GM18861 (cell line): ENCODE measurements at regions not wholly inside any gene's neighbourhood (a gene's known extent, or its start where the extent isn't known, plus 50 kb on each side); places are given as distances from the start of the nearest gene placed in this dataset.

Experiments
- ATAC-seq: cut with Tn5 transposase; IDR thresholded peaks from one replicate; pipeline ENCODE4 v1.9.1; 2021; ENCODE audit not compliant: unreplicated experiment

DNA sequence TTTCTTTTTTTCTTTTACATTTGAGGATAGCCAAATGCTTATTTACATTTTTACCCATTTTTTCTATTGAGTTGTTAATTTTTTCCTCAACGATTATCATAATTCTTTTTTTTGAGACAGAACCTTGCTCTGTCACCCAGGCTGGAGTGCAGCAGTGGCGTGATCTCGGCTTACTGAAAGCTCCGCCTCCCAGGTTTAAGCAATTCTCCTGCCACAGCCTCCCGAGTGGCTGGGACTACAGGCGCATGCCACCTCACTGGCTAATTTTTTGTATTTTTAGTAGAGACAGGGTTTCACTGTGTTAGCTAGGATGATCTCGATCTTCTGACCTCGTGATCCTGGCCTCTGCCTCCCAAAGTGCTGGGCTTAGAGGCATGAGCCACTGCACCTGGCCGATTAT is 208.7 kb downstream of the LIG4 start:
- no peak for ATAC-seq

DNA sequence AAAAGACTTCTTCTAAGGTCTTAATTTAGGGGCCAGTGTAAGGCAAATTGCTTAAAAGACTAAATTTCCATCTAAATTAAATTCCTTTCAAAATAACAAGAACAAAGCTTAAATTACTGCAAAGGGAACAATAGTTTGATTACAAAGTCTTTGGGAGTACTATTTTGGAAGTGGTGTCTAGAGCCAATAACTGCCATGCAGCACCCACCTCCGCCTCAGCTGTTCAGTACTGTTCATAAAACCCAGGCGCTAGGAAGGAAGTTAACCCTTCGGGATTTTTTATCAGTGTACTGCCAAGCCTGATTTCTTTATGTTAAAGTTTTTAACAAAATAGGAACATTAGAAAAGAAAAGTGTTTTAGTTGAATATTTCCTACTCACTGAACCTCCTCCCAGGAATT is 210.1 kb downstream of the LIG4 start:
- ATAC-seq: no peak

- no peak for ATAC-seq
Measured at GRCh38 chr13:108003626-108004025, 211.7 kb downstream of the LIG4 start.

- ATAC-seq: no peak
Measured at GRCh38 chr13:108000998-108001397, 214.3 kb downstream of the LIG4 start.

- no peak for ATAC-seq
Measured at GRCh38 chr13:107999751-108000150, 215.6 kb downstream of the LIG4 start.

DNA sequence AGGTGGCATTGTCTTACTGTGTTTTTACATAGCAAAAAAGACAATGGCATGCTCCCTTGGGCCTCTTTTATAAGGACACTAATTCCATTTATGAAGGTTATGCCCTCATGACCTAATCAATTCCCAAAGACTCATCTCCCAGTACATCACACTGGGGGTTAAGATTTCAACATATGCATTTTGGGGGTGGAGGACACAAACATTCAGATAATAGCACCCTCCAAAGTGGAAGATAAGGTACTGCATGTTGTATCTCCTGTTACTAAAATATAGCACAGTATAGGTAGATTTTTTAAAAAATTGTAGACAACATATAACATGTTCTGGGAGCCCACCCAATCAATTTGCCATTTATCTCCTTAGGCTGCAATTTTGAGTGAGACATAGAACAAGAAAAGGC is 221.2 kb downstream of the LIG4 start:
- ATAC-seq: no peak

DNA sequence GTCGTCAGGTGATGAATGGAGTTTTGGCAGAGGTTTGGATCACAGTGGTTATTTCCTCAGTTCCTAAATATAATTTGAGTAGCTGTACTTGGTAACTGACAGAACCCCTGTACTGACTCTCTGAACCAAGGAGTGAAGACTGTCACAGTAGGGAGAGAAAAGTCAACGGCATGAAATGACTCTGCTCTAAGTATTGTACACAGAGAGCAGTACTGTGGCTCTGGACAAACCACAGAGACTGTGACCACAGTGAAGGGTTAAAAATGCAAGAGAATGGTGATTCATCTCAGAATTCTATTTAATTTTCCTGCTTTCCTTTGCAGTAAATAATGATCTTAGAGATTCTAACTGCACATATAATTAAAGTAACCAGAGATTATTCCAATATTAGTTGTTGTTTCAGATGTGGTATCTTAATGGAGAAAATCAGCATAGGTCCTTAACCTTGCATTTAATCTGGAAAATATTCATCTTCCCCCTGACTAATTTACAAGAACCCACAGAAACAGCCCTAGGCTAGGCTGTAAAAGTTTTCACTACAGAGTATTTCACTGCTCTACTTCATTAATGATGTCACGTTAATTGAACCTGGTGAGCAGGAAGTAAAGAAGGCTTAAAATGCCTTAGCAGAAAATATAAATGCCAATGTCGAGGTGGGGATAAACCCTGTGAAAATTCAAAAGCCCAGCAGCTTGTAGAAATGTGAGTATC is 221.9 kb downstream of the LIG4 start:
- ATAC-seq: no peak

DNA sequence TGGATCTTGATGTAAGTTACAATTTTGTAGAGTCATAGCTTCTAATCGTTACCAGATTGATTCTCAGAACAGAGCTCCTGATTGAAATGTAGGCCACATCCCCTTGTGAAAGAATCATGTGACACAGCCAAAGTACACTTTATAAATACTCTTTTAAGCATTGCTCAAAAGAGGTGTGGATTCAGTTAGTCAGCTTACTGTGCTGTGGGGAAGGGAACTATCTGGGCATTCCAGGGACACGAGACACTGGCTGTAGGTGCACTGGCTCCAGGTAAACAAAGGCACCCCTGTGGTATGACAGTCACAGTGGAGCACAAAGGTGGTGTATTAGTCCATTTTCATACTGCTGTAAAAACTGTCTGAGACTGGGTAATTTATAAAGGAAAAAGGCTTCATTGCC is 222.8 kb downstream of the LIG4 start:
- ATAC-seq: no peak

- no peak for ATAC-seq
Measured at GRCh38 chr13:107977071-107977574, 238.2 kb downstream of the LIG4 start.

DNA sequence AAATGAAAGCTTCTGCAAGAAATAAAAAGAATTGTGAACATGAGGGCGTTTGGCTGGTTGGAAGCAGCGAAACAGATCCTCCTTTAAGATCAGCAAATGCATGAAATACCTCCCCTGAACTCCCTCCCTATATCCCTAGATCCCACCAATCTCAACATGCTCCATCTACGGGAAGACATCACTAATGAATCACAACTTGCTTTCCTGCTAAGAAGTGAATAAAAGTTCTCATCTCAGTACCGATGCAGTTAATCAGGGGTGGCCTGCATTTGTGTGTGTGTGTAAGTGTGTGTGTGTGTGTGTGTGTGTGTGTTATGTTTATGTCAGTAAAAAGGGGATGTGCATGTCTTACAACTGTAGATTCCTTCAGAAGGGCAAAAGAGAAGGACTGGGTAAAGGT is 238.7 kb downstream of the LIG4 start:
- no peak for ATAC-seq

DNA sequence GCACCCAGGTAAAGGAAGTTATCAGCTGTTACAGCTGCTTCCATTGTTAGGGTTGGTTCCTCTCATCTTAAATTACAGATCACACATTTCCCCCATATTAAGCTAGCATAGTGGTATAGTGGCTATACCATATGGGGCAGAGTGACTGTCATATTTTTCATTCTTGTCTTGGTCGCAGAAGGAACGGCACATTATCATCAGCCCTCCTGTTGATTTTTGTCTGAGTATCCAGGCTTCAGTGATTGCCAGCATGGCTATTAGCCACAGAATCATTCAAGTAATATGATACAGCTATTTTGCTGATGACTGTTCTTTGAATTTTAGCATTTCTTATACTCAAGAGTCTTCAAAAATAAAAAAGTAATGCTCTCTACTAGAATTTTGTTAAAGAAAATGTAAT is 240.9 kb downstream of the LIG4 start:
- ATAC-seq: no peak

GRCh38 chr13:107969546-107969945 is 245.8 kb downstream of the LIG4 start:
- ATAC-seq: no peak

DNA sequence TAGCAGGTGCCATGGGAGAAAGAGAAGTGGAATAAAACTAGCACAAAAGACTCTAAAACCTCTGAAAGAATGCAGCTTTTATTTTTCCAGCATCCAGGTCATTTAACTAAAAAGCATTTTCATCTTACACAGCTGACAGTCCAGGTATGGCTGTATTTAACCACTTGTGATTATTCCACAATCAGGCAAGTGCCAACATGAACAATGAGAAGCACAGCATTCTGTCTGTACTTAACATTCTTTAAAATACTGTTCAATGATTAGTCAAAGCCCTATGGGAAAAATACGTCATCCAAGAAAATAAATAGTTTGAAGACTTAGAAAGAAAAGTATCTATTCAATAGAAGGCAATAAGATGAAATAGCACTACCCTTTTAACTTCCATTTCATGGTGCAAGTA is 246.9 kb downstream of the LIG4 start:
- no peak for ATAC-seq

GRCh38 chr13:107964395-107964794 is 250.9 kb downstream of the LIG4 start:
- ATAC-seq: no peak

GRCh38 chr13:107961849-107962608 is 253.3 kb downstream of the LIG4 start:
- no peak for ATAC-seq

DNA sequence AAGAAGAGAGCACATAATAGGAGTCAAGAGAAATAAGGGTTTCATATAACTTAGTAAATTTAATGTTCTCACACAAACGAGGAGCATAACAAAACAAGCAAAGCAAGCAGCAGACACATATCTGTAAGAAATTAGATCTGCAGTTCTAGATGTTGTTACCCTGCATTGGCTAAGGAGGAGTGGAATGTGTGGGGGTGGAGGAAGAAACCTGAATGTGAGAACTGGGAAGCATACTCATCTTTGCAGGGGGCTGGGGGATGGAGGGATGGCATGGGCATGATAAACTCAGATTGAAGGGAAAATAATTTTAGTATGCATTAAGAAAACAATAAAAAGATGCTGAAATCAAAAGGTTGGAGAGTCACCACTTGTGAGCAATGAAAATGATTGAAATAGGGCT is 255.0 kb downstream of the LIG4 start:
- ATAC-seq: no peak

DNA sequence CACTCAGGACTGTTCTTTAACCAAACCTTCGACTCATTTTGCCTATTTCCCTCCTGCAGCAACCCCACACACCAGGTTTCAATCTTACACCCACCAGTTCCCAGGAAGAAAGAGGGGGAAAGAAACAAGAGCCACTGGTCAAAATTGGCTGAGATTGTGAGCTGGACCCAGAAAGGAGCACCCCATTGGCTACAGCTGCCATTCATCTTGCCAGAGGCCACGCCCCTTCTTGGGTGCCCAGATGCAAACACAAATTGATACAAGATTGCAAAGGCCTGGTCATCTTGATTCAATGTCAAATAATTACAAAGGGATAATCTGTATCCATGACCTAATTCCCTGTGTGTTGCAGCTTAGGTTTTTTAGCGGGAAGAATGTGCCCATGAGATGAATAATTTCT is 258.4 kb downstream of the LIG4 start:
- ATAC-seq: no peak

DNA sequence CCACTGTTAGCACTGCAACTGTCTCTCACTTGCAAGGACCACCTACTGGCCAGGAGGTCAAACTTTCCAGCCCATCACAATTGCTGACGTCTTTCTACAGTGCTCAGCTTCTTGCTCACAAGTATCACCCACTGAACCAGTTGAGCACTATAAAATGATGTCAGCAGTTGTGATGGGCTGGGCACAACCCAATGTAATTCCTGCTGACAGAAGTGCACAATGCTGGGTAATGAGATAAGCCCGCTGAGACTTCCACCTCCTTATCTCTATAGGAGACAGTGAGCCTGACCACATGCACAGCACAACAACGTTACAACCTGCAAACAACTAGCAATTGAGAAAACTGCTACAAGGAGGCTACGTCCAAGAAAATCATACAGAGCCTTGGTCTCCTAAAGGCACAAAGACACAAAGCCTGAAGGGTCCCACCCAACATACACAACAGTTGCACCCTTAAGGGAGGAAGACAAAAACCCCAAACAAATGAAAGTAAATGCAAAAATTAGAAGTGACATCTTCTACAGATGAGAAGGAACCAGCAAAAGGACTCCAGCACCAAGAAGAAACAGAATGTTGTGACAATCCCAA is 273.2 kb downstream of the LIG4 start:
- ATAC-seq: no peak

- ATAC-seq: no peak
Measured at GRCh38 chr13:107941345-107942029, 273.8 kb downstream of the LIG4 start.

GRCh38 chr13:107937848-107938247 is 277.5 kb downstream of the LIG4 start:
- no peak for ATAC-seq

- no peak for ATAC-seq
Measured at GRCh38 chr13:107931056-107931455, 284.3 kb downstream of the LIG4 start.

DNA sequence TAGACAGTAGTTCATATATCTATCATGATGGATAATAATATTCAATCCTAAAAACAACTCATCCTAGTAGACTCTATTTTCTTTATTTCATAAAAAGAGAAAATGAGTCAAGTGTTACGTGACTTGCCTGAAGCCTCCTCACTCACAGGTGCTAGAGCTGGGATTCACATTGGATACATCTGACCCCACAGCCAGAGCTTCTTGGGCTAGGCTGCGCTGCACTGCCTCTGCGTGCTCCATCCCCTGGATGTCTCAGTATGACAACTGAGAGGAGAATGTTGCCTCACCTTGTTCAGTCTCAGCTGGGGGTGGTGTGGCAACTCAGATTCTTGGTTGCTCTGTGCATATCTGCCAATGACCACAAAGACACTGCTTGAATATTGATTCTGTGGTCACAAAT is 286.6 kb downstream of the LIG4 start:
- ATAC-seq: no peak
